ENCODE measurements at regions not wholly inside any gene's neighbourhood (a gene's known extent, or its start where the extent isn't known, plus 50 kb on each side); places are given as distances from the start of the nearest gene placed in this dataset.

DNA sequence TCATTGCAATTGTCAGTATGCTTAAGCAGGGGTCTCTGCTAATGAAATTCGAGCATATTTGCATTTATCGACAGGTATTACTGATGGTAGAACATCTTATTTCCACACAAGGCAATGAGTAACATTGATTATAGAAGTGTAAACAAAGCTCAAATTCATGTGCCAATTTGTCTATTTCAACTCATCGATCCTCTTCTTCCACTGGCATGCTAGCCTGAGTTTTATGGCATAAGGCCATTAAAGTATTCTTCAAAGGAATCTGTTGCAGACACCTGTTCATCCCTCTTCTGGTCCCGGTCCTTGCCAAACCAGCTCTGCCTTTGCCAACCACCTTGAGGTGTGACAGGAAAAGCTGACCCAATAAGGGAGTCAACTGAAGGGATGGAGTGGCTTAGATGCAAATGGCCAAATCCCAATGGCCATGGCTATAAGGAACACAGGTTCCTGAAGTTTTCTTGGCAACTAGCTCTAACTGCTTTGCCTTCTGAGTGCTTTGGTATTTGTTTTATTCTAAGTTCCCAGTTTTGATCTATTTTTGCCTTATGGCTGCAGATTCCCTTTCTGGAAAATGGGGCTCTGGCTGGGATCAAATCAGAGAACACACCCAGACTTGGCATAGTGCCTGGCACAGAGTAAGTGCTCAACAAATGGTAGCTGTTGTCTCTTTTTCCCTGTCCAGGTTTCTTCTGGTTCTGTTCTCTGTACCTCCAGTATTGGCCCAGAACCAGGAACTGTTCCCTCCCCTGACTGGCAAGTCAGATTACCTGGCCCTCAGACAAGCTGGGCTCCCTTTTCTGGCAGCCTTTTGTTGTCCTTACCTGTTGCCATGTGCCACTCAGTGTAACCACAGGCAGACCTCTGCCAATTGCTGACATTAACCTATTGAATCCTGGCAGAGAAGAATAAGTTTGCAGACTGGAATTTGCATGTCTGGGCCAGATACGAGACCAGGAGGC lies 63.1 kb downstream of the RTL9 start:
- DNase-seq (ENCODE audit: extremely low spot score) = no peak
- H3K36me3 ChIP-seq (ENCODE audit: insufficient read depth) = no peaks in the 10 kb centered on the region
- no peak overlapping the region for H3K27ac ChIP-seq (ENCODE audit: low read depth)
- H3K4me1 ChIP-seq (ENCODE audit: insufficient read depth) = no peaks in the 10 kb centered on the region
- WGBS = 86% methylated on average over 5 of the region's 5 CpGs
- no peak overlapping the region for H3K4me3 ChIP-seq (ENCODE audit: low read depth, low read length)

DNA sequence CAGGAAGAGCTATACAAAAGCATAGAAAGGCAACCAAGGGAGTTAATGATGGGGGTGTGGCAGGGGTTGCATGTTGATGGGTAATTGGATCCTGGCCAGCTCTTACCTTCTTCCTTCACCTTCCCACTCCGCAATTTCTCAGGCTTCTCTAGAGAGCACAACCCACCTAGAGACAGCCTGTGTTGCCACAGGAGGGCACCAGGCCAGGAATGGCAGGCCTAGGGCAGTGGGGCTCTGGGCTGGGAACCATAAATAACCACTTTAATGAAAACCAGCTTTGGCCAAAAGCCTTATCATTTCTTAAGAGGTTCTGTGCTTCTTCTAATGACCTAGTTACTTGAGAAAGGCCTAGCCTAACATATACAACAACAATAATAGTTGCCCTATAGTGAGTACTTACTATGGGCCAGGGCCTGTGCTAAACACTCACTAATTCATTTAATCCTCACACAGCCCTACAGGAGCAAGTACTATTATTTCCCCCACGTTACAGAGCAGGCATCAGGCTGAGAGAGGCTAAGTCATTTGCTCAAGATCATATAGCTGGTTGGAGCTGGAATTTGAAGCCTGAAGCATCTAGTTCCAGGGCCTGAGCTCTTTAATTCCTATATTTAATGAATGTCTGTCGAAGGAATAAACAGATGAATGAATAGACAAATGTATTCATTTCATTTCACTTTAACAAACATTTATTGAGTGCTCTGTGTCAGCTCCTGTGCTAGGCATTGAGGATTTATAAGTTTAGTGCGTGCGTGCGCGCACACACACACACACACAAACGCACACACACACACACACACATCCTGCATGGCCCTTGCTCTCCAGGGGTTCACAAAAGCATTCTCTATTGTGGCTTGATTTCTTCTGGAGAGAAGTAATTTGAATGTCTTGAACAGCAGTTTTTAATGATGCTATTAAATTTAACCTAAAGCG lies 66.8 kb downstream of the RTL9 start:
- no peaks in the 10 kb centered on the region for H3K36me3 ChIP-seq (ENCODE audit: insufficient read depth)
- no peak for DNase-seq (ENCODE audit: extremely low spot score)
- no peak overlapping the region for H3K27ac ChIP-seq (ENCODE audit: low read depth)
- no peaks in the 10 kb centered on the region for H3K4me1 ChIP-seq (ENCODE audit: insufficient read depth)
- WGBS = 87% methylated on average over 9 of the region's 9 CpGs
- no peak overlapping the region for H3K4me3 ChIP-seq (ENCODE audit: low read depth, low read length)

- H3K27ac ChIP-seq (ENCODE audit: low read depth) = no peak overlapping the region
- 87% methylated on average over 6 of the region's 6 CpGs for WGBS
Observed at GRCh38 chrX:110426155-110426504, 67.5 kb downstream of the RTL9 start.

DNA sequence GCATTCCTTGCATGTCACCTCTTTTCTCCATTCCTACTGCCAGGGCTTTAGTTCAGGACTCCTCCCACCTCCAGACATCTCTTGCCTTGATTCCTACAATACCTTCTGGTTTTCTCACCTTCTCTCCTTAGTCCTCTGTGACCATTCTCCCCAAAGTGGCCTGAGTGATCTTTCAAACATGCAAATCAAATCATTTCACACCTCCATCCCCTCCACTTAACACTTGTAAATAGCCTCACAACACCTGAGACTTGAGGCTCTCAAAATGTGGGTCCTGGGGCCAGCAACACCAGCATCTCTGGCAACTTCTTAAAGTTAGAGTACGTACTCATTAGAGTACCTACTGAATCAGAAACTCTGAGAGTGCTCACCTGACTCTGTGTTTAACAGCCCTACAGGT lies 68.4 kb downstream of the RTL9 start:
- no peak for DNase-seq (ENCODE audit: extremely low spot score)
- no peak overlapping the region for H3K4me3 ChIP-seq (ENCODE audit: low read depth, low read length)
- no peak overlapping the region for H3K27ac ChIP-seq (ENCODE audit: low read depth)
- no peaks in the 10 kb centered on the region for H3K36me3 ChIP-seq (ENCODE audit: insufficient read depth)
- no peaks in the 10 kb centered on the region for H3K4me1 ChIP-seq (ENCODE audit: insufficient read depth)
- WGBS = 93% methylated on average over 1 of the region's 1 CpG

More at GRCh38 chrX:110426155-110426504, 67.5 kb downstream of the RTL9 start:
- Histone ChIP-seq H3K4me3 (ENCODE audit: low read depth, low read length) (no peak overlapping the region), H3K4me1 (ENCODE audit: insufficient read depth) (no peaks in the 10 kb centered on the region), H3K36me3 (ENCODE audit: insufficient read depth) (no peaks in the 10 kb centered on the region)
- DNase-seq (ENCODE audit: extremely low spot score) = no peak

GRCh38 chrX:110428144-110428543 lies 69.5 kb downstream of the RTL9 start:
- no peak overlapping the region for H3K4me3 ChIP-seq (ENCODE audit: low read depth, low read length)
- DNase-seq (ENCODE audit: extremely low spot score) = no peak
- no peaks in the 10 kb centered on the region for H3K4me1 ChIP-seq (ENCODE audit: insufficient read depth)
- H3K36me3 ChIP-seq (ENCODE audit: insufficient read depth) = no peaks in the 10 kb centered on the region
- 82% methylated on average over 3 of the region's 3 CpGs for WGBS
- H3K27ac ChIP-seq (ENCODE audit: low read depth) = no peak overlapping the region

DNA sequence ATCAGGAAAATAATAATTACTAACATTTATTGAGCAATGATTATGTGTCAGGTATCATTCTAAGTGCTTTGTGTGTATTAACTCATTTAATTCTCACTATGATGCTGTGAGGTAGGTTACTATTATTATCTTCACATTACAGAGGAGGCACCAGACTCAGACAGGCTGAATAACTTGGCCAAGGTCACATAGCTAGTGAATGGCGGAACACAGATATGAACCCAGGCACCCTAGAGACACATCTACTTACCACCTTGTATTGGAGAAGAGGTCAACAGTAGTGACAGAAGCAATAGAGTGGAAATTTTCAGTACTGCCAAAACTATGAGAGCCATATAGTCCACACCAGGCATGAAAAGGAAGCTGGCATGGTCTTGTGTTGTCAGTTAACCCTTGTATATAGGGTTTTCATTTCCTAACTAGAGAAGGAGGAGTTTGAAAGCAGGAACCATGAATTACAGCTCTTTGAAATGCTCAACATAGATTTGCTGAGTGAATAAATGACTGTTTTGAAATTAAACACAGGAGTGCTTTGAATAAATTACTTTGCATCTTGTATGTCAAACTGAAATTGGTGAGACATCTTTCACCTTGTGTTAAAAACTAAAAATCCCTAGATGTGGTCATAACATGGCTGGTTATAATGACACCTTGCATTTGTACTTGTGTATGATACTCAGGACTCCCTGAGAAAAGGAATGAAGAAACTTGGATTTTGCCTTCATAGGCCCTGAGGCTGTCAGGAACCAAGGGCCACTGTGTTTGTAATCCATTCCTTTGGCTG lies 71.8 kb downstream of the RTL9 start:
- DNase-seq (ENCODE audit: extremely low spot score) = no peak
- H3K36me3 ChIP-seq (ENCODE audit: insufficient read depth) = no peaks in the 10 kb centered on the region
- H3K4me3 ChIP-seq (ENCODE audit: low read depth, low read length) = no peak overlapping the region
- no peaks in the 10 kb centered on the region for H3K4me1 ChIP-seq (ENCODE audit: insufficient read depth)
- 91% methylated on average over 1 of the region's 1 CpG for whole genome bisulfite sequencing
- H3K27ac ChIP-seq (ENCODE audit: low read depth) = no peak overlapping the region

DNA sequence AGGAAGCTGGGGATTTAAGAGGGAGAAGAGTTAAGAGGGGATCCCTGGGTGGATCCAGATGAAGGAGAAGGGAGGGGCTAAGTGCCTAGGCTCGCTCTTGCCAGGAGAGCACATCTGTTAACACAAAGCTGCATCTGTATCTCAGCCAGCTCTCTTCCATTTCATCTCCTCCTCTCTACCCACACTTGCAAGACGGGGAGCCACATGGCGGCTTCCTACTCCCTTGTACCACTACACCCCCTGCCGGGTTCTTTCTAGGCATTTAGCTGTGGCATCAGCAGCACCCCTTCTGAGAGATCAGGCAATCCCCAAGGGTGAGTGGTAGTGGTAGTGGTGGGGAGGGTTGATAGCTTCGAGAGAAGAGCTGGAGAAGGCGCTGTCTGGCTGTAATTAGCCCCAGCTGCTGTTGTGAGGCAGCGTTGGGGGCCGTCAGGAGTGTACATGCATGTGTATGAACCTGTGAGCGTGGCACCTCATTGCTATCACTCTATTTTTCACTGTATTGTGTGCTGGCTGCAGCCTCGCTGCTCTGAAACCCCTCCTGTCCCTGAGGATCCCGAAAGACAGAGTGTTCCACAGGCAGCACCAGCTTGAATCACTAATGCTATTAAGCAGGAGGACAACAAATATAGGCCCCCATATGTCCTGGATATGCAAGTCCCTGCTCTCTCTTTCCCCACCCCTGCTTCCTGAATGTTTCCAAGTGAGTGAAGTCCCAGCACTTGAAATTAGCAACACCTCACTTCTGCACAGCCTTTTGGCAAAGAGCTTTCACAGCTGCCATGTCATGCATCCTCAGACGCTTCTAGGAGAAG lies 73.7 kb downstream of the RTL9 start:
- H3K27ac ChIP-seq (ENCODE audit: low read depth) = no peak overlapping the region
- DNase-seq (ENCODE audit: extremely low spot score) = no peak
- no peaks in the 10 kb centered on the region for H3K4me1 ChIP-seq (ENCODE audit: insufficient read depth)
- 67% methylated on average over 12 of the region's 12 CpGs for WGBS
- no peaks in the 10 kb centered on the region for H3K36me3 ChIP-seq (ENCODE audit: insufficient read depth)
- H3K4me3 ChIP-seq (ENCODE audit: low read depth, low read length) = no peak overlapping the region

GRCh38 chrX:110432906-110433215 lies 74.2 kb downstream of the RTL9 start:
- no peak for DNase-seq (ENCODE audit: extremely low spot score)
- Histone ChIP-seq H3K36me3 (ENCODE audit: insufficient read depth) (no peaks in the 10 kb centered on the region), H3K4me3 (ENCODE audit: low read depth, low read length) (no peak overlapping the region), H3K4me1 (ENCODE audit: insufficient read depth) (no peaks in the 10 kb centered on the region), H3K27ac (ENCODE audit: low read depth) (no peak overlapping the region)
- 55% methylated on average over 6 of the region's 6 CpGs for WGBS

DNA sequence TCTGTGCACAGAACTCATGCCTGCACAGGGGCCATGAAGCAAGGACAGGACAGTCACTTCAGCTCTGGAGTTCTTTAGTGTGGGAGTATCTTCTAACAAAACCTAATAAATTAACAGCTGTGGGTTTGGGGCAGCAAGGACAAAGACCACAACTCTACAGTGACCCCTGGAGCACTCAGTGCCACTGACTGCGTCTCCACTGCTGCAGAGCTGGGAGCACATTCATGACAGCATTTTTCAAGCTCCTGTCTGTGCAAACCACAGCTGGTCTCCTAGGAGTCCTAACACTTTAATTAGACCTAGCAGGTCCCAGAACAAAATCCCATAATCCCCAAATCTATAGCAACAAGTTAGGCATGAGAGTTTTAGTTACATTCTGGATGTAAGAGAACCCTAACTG lies 76.5 kb downstream of the RTL9 start:
- no peak for DNase-seq (ENCODE audit: extremely low spot score)
- H3K4me1 ChIP-seq (ENCODE audit: insufficient read depth) = no peaks in the 10 kb centered on the region
- WGBS = 92% methylated on average over 1 of the region's 1 CpG
- H3K27ac ChIP-seq (ENCODE audit: low read depth) = no peak overlapping the region
- H3K36me3 ChIP-seq (ENCODE audit: insufficient read depth) = no peaks in the 10 kb centered on the region
- no peak overlapping the region for H3K4me3 ChIP-seq (ENCODE audit: low read depth, low read length)

- DNase-seq (ENCODE audit: extremely low spot score) = no peak
- Histone ChIP-seq H3K4me3 (ENCODE audit: low read depth, low read length) (no peak overlapping the region), H3K36me3 (ENCODE audit: insufficient read depth) (no peaks in the 10 kb centered on the region), H3K27ac (ENCODE audit: low read depth) (no peak overlapping the region), H3K4me1 (ENCODE audit: insufficient read depth) (no peaks in the 10 kb centered on the region)
Observed at GRCh38 chrX:110436523-110436922, 77.9 kb downstream of the RTL9 start.

DNA sequence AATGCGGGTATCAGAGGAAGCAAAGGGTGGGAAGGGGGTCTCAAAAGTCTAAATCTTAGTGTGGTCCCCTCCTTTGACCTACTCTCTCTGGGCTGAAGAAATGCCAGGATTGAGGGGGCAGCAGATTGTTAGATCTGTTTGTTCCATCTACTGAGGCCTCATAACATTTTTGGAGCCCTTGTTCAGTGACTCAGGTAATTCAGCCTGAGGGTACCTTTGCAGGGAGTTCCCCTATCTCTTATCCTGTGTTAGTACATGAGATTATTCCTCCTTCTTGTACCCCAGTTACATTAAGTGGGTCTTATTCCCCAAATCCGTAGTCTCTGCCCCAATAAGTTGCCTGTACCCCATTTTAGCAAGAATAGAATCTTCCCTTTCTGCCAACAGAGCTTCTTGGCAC lies 79.0 kb downstream of the RTL9 start:
- no peaks in the 10 kb centered on the region for H3K4me1 ChIP-seq (ENCODE audit: insufficient read depth)
- no peak overlapping the region for H3K4me3 ChIP-seq (ENCODE audit: low read depth, low read length)
- DNase-seq (ENCODE audit: extremely low spot score) = no peak
- no peaks in the 10 kb centered on the region for H3K36me3 ChIP-seq (ENCODE audit: insufficient read depth)
- H3K27ac ChIP-seq (ENCODE audit: low read depth) = no peak overlapping the region
- WGBS = 95% methylated on average over 2 of the region's 2 CpGs

GRCh38 chrX:110440016-110440805 lies 81.6 kb downstream of the RTL9 start:
- WGBS = 82% methylated on average over 11 of the region's 11 CpGs
- no peak for DNase-seq (ENCODE audit: extremely low spot score)
- H3K4me3 ChIP-seq (ENCODE audit: low read depth, low read length) = no peak overlapping the region
- no peaks in the 10 kb centered on the region for H3K4me1 ChIP-seq (ENCODE audit: insufficient read depth)
- H3K36me3 ChIP-seq (ENCODE audit: insufficient read depth) = no peaks in the 10 kb centered on the region
- H3K27ac ChIP-seq (ENCODE audit: low read depth) = no peak overlapping the region
